ENCODE measurements at regions not wholly inside any gene's neighbourhood (a gene's known extent, or its start where the extent isn't known, plus 50 kb on each side); places are given as distances from the start of the nearest gene placed in this dataset.

- Mint-ChIP-seq H3K4me1 (ENCODE audit: low read depth) (no peaks in the 10 kb centered on the region), H3K27me3 (peaks cover 5% of the 10 kb centered on the region), H3K9me3 (peaks cover 2% of the 10 kb centered on the region), H3K36me3 (ENCODE audit: low read depth) (no peaks in the 10 kb centered on the region), H3K27ac (no peak overlapping the region), H3K4me3 (no peak overlapping the region)
- Histone ChIP-seq H3K9me3 (ENCODE audit: control insufficient read depth in 1 of 2, insufficient read depth in 1 of 2, low read length in 2 of 2) (no peaks in the 10 kb centered on the region), H3K4me1 (ENCODE audit: insufficient read depth, low read length) (no peaks in the 10 kb centered on the region), H3K36me3 (ENCODE audit: insufficient read depth, low read length) (no peaks in the 10 kb centered on the region), H3K27me3 (ENCODE audit: control insufficient read depth in 1 of 2, insufficient read depth in 2 of 2, low read length in 2 of 2) (no peaks in the 10 kb centered on the region), H3K27ac (ENCODE audit: low read depth in 1 of 2, low read length in 2 of 2) (no peak overlapping the region), H3K4me3 (ENCODE audit: low read length) (no peak overlapping the region)
- intact Hi-C loops (cut with DNase I, micrococcal nuclease), result no loop called here
- ChIA-PET POLR2A (no interaction called here), CTCF (no interaction called here)
- no peak for TF ChIP-seq CTCF (IDR thresholded peaks at IDR 0.05)
- DNase-seq (no peak), ATAC-seq (ENCODE audit: poor library complexity) (no peak)
These were observed 115.6 kb upstream of the NBEA start for GRCh38 chr13:34826432-34826831.

- Histone ChIP-seq H3K36me3 (ENCODE audit: insufficient read depth, low read length) (no peaks in the 10 kb centered on the region), H3K9me3 (ENCODE audit: control insufficient read depth in 1 of 2, insufficient read depth in 1 of 2, low read length in 2 of 2) (no peaks in the 10 kb centered on the region), H3K4me3 (ENCODE audit: low read length) (no peak overlapping the region), H3K4me1 (ENCODE audit: insufficient read depth, low read length) (no peaks in the 10 kb centered on the region), H3K27ac (ENCODE audit: low read depth in 1 of 2, low read length in 2 of 2) (no peak overlapping the region), H3K27me3 (ENCODE audit: control insufficient read depth in 1 of 2, insufficient read depth in 2 of 2, low read length in 2 of 2) (no peaks in the 10 kb centered on the region)
- DNase-seq (no peak), ATAC-seq (ENCODE audit: poor library complexity) (no peak)
- ChIA-PET POLR2A (no interaction called here), CTCF (no interaction called here)
- no peaks in the 10 kb centered on the region for H3K36me3 Mint-ChIP-seq (ENCODE audit: low read depth)
- H3K27me3 Mint-ChIP-seq, result peaks cover 8% of the 10 kb centered on the region
- H3K27ac Mint-ChIP-seq, result no peak overlapping the region
- H3K9me3 Mint-ChIP-seq, result no peaks in the 10 kb centered on the region
- TF ChIP-seq CTCF (IDR thresholded peaks at IDR 0.05), result no peak
- H3K4me3 Mint-ChIP-seq, result no peak overlapping the region
- intact Hi-C loops (cut with DNase I, micrococcal nuclease), result no loop called here
- no peaks in the 10 kb centered on the region for H3K4me1 Mint-ChIP-seq (ENCODE audit: low read depth)
These were observed 108.4 kb upstream of the NBEA start for GRCh38 chr13:34833562-34834182.

GRCh38 chr13:34842466-34842865 is 99.6 kb upstream of the NBEA start:
- Mint-ChIP-seq H3K27ac (no peak overlapping the region), H3K4me3 (no peak overlapping the region), H3K36me3 (ENCODE audit: low read depth) (no peaks in the 10 kb centered on the region), H3K9me3 (no peaks in the 10 kb centered on the region), H3K27me3 (no peaks in the 10 kb centered on the region), H3K4me1 (ENCODE audit: low read depth) (no peaks in the 10 kb centered on the region)
- Histone ChIP-seq H3K36me3 (ENCODE audit: insufficient read depth, low read length) (no peaks in the 10 kb centered on the region), H3K27me3 (ENCODE audit: control insufficient read depth in 1 of 2, insufficient read depth in 2 of 2, low read length in 2 of 2) (no peaks in the 10 kb centered on the region), H3K9me3 (ENCODE audit: control insufficient read depth in 1 of 2, insufficient read depth in 1 of 2, low read length in 2 of 2) (no peaks in the 10 kb centered on the region), H3K27ac (ENCODE audit: low read depth in 1 of 2, low read length in 2 of 2) (no peak overlapping the region), H3K4me3 (ENCODE audit: low read length) (no peak overlapping the region), H3K4me1 (ENCODE audit: insufficient read depth, low read length) (no peaks in the 10 kb centered on the region)
- ChIA-PET POLR2A (no interaction called here), CTCF (no interaction called here)
- intact Hi-C loops (cut with DNase I, micrococcal nuclease), result no loop called here
- ATAC-seq (ENCODE audit: poor library complexity) (no peak), DNase-seq (no peak)
- TF ChIP-seq CTCF (IDR thresholded peaks at IDR 0.05), result no peak
